Stimulated activated CD4-positive, alpha-beta T cell treated with anti-CD3 and anti-CD28 coated beads, Interleukin-2, amount 100 ng/mL, for 48 hours (primary cell): ENCODE measurements at regions not wholly inside any gene's neighbourhood (a gene's known extent, or its start where the extent isn't known, plus 50 kb on each side); places are given as distances from the start of the nearest gene placed in this dataset.
A peak's percentile ranks its signal among the peaks of the same experiment; 100 is the strongest.

ENCODE experiments used
- DNase-seq, 2 donors: peaks; one replicate each; pipeline ENCODE4 v3.0.0-alpha.2; 2020

- DNase-seq = no peak
Measured at GRCh38 chrX:43018031-43018430, 240.1 kb upstream of the PPP1R2C start.

DNA sequence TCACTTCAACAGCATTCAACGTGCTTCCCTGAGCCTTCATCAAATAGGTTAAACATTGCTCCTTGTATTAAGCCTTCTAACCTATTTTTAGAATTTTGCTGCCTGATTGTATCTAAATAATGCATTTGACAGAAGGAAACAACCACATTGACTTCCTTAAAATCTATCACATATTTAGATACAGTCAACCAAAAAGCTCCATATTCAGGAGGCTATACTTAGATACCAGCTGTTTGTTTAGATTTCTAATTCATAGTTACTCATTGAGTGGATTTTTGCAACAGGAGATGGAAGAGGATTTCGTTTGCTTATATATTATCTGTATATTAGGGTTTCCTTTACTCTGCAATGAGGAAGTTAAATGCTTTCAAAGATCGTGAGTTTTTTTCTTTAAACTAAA lies 241.1 kb upstream of the PPP1R2C start:
- DNase-seq = no peak

GRCh38 chrX:43025806-43026315 lies 247.9 kb upstream of the PPP1R2C start:
- DNase-seq = no peak

DNA sequence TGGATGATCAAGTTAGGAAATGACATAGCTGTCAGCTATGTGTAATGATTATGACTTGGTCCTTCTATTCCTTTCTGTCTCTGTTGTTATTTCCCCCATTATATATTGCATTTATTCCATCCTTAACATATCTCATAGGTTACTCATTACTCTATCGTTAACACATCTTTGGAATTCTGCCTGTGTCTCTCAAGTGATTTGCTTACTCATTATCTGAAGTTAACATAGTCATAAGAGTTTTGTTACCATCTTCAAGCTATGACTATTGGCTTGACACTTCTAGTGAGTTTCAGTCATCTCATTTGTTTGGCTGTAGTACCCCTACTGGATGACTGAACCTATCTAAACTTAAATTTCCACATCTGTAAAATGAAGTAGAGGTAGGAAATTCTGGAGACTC lies 286.1 kb upstream of the PPP1R2C start:
- no peak for DNase-seq

GRCh38 chrX:43065978-43066377 lies 288.0 kb upstream of the PPP1R2C start:
- DNase-seq = no peak

- no peak for DNase-seq
Measured at GRCh38 chrX:43068639-43069038, 290.7 kb upstream of the PPP1R2C start.

- no peak for DNase-seq
Measured at GRCh38 chrX:43083016-43083415, 305.1 kb upstream of the PPP1R2C start.

- no peak for DNase-seq
Measured at GRCh38 chrX:43087830-43088229, 309.9 kb upstream of the PPP1R2C start.

DNA sequence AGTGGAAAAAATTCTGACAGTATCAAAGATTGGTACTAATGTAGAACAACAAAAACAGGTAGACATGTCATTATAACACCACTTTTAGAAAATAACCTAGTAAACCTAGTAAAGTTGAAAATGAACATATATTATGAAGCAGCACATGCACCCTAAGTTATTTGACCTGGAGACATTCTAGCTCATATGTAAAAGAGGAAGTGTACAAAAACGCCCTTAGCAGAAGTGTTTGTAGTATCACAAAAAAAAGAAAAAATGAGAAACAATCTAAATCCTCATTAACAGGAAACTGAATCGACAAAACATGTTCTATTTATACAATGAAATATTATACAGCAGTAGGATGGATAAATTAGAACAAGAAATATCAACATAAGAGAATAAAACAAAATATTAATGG lies 318.9 kb upstream of the PPP1R2C start:
- no peak for DNase-seq

DNA sequence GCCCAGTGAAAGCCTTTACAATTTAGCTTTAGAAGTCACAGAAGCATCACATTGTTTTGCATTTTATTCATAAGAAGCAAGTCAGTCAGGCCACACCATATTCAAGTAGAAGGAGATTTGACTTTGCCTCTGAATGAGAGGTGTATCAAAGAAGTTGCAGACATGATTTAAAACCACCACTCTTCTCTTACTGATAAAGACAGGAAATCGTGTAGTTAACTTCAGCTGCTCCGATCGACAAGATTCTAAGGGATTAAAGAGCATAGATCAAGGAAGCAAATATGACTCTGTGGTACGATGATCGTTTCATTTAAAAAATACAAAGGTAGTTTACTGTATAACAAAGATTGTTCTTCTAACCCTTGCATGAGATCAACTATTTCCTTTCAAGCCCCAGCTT lies 328.0 kb upstream of the PPP1R2C start:
- DNase-seq = no peak

DNA sequence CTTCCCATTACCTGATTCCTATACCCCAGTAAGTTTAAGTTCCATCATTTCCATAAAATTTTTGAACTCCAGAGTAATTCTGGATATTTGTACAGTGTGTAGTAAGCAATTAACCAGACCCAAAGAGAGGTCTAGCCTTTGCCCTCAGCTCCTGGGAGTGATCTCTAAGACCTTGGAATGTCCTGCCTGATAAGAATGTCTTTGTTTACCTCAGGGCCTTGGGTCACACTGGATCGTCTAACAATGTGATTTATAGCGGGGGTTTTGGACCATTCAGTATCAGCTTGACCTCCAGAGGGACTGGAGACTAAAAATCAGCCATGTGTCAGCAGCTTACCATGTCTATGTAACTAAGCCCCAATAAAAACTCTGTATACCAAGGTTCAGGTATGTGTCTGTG lies 330.9 kb upstream of the PPP1R2C start:
- DNase-seq = no peak

GRCh38 chrX:43121637-43122036 lies 343.7 kb upstream of the PPP1R2C start:
- DNase-seq = no peak

- no peak for DNase-seq
Measured at GRCh38 chrX:43139645-43140044, 361.7 kb upstream of the PPP1R2C start.

DNA sequence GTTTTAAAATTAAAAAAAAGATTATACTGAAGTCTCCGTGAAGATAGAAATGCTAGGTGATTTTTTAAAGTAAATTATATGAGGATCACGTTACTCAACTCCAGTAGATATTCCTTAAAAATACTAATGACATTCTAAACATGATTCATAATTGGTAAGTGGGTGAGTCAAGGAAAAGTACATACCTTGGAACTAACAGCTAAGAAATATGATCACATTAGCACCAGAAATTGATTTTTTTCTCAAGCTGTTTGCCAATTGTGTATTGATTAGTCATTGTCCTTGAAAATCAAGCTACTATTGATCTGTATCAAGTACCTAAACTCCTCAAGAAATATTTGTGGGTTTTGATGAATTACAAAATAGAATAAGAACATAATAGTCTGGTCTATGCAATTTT lies 362.6 kb upstream of the PPP1R2C start:
- no peak for DNase-seq

DNA sequence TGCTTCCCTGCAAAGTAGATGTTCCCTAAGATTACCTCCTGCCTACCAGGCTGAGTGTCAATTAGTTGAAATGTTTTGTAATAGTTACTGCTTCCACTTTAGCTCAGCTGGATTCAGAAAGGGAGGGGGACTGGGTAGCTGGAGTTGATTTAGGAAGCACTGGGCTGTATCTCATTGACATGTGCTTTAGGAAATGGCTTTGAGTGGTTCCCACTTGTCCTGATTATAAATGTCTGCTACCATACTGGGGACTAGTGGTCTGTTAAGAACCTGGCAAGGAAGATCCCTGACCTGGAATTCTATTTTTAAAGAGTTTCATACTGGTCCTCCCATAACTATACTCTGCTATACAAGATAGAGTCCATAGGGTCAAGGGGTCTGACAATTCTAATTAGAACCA lies 363.9 kb upstream of the PPP1R2C start:
- DNase-seq = no peak

DNA sequence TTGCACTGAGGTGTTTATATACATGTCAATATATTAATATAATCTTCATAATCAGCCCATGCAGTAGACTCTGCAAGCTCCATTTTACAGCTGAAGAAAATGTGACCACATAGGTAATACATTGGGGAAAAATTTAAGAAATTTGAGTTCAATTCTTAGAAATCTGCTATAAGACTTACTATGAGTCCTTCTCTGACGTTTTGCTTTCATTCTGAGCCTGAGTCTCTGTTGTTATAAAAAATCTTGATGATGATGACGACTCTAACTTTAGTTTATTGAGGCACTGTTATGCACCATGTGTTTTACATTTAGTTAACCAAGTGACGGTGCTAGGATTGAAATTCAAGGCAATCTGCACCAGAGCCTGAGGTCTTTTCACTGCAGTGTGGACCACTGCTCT lies 370.3 kb upstream of the PPP1R2C start:
- no peak for DNase-seq

- DNase-seq = peak in 1 of 2 donors; percentile 4
Measured at GRCh38 chrX:43165343-43165920, 387.5 kb upstream of the PPP1R2C start.

- no peak for DNase-seq
Measured at GRCh38 chrX:43166874-43167273, 388.9 kb upstream of the PPP1R2C start.

- no peak for DNase-seq
Measured at GRCh38 chrX:43175434-43175833, 397.5 kb upstream of the PPP1R2C start.

DNA sequence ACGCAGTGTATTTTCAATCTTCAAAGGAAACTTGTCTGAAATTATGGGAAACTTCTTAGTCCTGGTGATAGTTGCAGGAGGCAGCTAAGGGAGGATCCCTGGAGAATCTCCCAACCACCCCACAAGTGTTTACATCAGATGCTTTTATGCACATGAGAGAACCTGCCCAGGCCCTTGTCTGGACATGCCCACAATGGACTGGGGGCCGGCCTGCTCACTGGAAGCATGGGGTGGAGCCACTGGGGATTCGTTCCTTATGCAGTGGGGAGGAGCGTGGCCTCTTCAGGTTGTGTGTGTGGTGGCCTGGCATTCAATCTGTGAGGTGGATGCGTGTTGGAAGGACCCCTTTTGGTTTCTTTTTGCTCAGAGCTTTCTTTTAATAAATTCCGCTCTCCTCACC lies 398.7 kb upstream of the PPP1R2C start:
- DNase-seq = no peak

- DNase-seq = no peak
Measured at GRCh38 chrX:43188296-43188695, 410.3 kb upstream of the PPP1R2C start.

- DNase-seq = no peak
Measured at GRCh38 chrX:43211570-43211969, 433.6 kb upstream of the PPP1R2C start.

GRCh38 chrX:43218198-43218597 lies 437.9 kb upstream of the MAOA start:
- DNase-seq = no peak

DNA sequence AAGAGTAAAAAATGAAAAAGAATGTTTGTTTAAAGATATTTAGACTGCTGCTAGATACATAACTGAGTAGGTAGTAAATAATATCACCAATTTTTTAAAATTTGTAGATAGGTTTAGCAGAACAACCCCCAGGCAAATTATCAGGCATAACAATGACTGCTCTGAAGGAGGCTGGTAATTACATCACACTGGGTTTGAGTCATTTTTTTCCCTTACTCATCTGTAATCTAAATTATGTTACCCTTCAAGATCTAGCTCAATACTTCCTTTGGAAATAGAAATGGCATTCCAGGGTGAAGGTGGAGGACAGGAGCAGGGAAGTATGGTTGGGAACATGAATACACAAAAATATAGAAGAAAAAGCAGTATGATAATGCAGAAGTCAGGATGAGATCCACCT lies 431.6 kb upstream of the MAOA start:
- no peak for DNase-seq

DNA sequence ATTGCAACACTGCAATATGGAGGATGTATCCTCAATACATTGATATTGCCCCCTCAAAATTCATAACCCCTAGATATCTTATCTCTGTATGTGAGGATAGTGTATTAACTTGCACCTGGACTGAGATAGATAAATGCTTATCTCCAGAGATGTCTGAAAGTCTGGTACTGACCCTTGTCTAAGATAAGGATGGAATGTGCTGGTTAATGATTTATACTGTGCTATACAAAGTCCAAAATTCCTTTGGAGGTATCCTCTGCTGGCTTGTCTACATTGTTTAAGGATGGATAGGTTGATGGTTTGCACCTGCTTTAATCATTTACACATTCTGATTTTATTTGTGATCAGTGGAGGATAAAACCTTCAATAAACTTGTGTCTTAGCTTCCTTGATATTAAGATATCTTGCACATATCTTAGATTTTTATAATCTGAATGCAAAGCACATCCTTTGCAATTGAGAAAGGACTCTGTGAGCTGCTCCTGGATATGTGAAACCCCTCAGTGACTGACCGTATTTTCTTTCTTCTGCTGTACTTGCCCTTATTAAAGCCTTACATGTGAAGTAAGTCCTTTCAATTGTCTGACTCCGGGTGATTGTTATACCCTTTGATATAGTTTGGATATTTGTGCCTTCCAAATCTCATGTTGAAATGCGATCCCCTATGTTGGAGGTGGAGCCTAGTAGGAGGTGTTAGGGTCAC lies 430.3 kb upstream of the MAOA start:
- DNase-seq = no peak
